ENCODE measurements at regions not wholly inside any gene's neighbourhood (a gene's known extent, or its start where the extent isn't known, plus 50 kb on each side); places are given as distances from the start of the nearest gene placed in this dataset.

DNA sequence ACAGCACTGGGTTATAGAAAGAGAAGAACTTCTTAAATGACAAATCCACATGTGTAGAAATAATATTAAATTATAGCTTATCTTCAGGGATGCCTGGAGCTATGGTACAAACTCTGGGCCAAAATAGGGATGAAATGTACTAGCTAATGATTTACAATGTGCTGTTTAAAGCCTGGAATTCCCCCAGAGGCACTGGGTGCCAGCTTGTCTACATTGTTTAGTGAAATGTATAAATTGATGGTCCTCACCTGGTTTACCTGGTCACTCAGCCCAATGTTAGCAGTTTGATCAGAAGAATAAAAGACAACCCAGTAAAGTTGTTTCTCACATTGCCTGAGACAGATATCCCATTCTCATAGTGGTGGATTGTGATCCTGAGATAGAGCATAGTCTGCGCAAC is 597.2 kb downstream of the DIAPH3 start:
- DNase-seq (ENCODE audit: low read depth in 2 of 3, low spot score in 1 of 3) = no peak

DNA sequence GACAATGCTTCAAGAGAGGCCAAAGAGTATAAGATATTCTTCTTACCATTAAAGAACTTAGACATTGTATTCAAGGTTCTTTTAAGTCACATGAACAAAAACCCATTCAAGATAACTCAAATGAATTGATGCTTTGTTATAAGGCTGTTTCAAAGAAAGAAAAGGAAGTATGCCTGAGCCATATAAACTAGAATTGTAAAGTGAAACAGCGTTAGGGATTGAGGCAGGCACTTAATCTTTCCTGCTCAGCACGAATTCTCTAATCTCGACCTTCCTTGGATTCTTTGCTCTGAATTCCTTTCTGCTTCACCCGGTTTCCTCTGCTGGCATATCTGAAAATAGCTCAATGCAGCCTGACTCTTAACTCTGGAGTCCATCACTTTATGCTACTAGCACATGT is 595.4 kb downstream of the DIAPH3 start:
- no peak for DNase-seq (ENCODE audit: low read depth in 2 of 3, low spot score in 1 of 3)

DNA sequence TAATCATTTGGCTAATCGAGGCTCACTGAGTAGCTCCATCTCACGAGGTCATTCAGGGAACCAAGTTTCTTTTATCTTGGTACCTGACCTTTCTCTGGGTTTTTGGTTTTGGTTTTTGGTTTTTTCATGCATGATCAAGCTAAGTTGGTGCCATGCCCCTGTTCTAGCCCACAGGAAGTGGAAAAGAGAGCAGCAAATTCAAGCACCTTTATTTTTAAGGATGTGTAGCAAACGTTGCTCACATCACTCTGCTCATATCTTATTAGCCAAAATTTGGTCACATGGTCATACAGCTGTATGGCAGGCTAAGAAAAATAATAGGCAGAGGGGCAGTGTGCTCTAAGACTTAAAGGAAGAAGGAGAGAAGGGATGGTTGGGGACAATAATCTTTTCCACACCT is 593.5 kb downstream of the DIAPH3 start:
- no peak for DNase-seq (ENCODE audit: low read depth in 2 of 3, low spot score in 1 of 3)

DNA sequence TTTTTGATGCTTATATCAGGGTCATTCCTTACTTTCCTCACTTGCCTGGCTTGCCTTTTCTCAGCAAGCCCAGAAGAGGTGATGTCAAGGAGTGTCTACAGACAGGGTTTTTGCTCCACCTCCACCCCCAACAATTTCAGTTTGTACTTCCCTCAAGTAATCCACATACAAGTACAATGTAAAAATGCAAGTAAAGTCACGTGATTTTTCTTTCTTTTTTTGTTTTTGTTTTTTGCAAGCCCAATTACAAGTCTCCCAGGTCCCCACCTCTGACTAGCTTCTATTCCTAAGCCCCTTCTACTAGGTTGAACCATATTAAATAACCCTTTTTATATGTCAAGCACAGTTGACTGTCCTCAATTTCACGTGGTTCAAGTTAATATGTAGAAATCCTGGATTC is 579.6 kb downstream of the DIAPH3 start:
- DNase-seq (ENCODE audit: low read depth in 2 of 3, low spot score in 1 of 3) = no peak

DNA sequence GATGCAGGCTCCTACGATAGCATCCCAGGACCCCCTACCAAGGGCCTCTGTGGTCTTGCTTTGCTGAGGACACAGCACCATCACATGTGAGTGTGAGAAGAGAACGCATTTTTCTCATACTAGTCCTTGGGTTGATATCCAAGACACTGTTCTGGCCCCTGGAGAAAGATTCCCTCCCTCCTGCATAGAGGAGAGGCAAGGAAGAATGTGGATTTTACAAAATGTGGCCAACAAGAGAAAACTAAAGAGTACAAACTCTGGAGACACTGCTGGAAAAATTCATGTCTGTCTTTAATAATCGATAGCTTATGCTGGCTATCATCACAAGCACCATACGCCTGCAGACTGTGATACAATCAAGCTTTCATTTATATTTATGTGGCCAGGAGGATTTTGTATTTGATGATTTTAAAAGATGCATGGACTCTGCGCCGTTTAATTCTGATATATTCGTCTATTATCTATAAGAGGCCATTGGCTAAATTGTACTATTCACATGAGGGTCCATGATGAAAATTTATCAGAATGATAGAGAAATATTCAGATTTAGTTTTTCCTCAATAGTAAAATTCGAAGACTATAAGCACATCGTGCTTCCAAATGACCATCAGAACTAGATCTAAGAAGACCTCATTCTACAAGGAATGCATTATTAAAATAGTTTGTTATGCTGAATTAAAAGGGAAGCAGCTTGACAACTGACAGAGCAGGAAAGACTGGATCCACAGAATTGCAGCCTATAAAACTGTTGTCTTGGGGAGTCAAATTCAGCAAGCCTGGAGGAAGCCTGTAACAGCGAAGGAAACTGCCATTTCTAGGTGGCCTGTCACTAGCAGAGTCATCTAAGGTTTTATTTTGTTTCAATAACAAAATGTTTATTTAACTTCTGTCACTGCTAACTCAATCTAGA is 578.7 kb downstream of the DIAPH3 start:
- no peak for DNase-seq (ENCODE audit: low read depth in 2 of 3, low spot score in 1 of 3)

- DNase-seq (ENCODE audit: low read depth in 2 of 3, low spot score in 1 of 3) = no peak
These were observed 576.7 kb downstream of the DIAPH3 start for GRCh38 chr13:59587030-59587429.

- no peak for DNase-seq (ENCODE audit: low read depth in 2 of 3, low spot score in 1 of 3)
These were observed 575.6 kb downstream of the DIAPH3 start for GRCh38 chr13:59587971-59588716.

GRCh38 chr13:59588717-59589067 is 575.0 kb downstream of the DIAPH3 start:
- DNase-seq (ENCODE audit: low read depth in 2 of 3, low spot score in 1 of 3) = no peak

- no peak for DNase-seq (ENCODE audit: low read depth in 2 of 3, low spot score in 1 of 3)
These were observed 561.7 kb downstream of the DIAPH3 start for GRCh38 chr13:59601993-59602392.

- DNase-seq (ENCODE audit: low read depth in 2 of 3, low spot score in 1 of 3) = no peak
These were observed 560.1 kb downstream of the DIAPH3 start for GRCh38 chr13:59603646-59604045.

GRCh38 chr13:59607172-59607571 is 556.6 kb downstream of the DIAPH3 start:
- DNase-seq (ENCODE audit: low read depth in 2 of 3, low spot score in 1 of 3) = no peak

- DNase-seq (ENCODE audit: low read depth in 2 of 3, low spot score in 1 of 3) = no peak
These were observed 555.9 kb downstream of the DIAPH3 start for GRCh38 chr13:59607780-59608233.

GRCh38 chr13:59609421-59609820 is 554.3 kb downstream of the DIAPH3 start:
- DNase-seq (ENCODE audit: low read depth in 2 of 3, low spot score in 1 of 3) = no peak

All from stimulated activated CD4-positive, alpha-beta T cell treated with anti-CD3 and anti-CD28 coated beads, Interleukin-12 subunit alpha, Interleukin-12 subunit beta, amount 100 ng/mL, for 48 hours (primary cell).